Parathyroid adenoma (tissue), 2 donors: ENCODE measurements at regions not wholly inside any gene's neighbourhood (a gene's known extent, or its start where the extent isn't known, plus 50 kb on each side); places are given as distances from the start of the nearest gene placed in this dataset.

ENCODE experiments used
- H2AFZ ChIP-seq: fragments of 300-600 bp; sonication (generic); one replicate; pipeline ENCODE4 v1.7.0; 2017; ENCODE audit warnings: antibody characterized with exemption, mild to moderate bottlenecking
- H3K27ac ChIP-seq: fragments of 300-600 bp; sonication (generic); one replicate; pipeline ENCODE4 v1.7.0; 2017
- H3K27me3 ChIP-seq: fragments of 300-600 bp; sonication (generic); one replicate; pipeline ENCODE4 v1.7.0; 2017; ENCODE audit warnings: low read length; ENCODE audit not compliant: control insufficient read depth, insufficient read depth
- H3K36me3 ChIP-seq: fragments of 300-600 bp; sonication (generic); one replicate; pipeline ENCODE4 v1.7.0; 2017; ENCODE audit warnings: low read length; ENCODE audit not compliant: control insufficient read depth, insufficient read depth
- H3K4me1 ChIP-seq: fragments of 300-600 bp; sonication (generic); one replicate; pipeline ENCODE4 v1.7.0; 2017; ENCODE audit warnings: control low read depth
- H3K4me2 ChIP-seq: fragments of 300-600 bp; sonication (generic); one replicate; pipeline ENCODE4 v1.7.0; 2017; ENCODE audit warnings: low read length
- H3K4me3 ChIP-seq: fragments of 300-600 bp; sonication (generic); one replicate; pipeline ENCODE4 v1.7.0; 2017; ENCODE audit warnings: low read depth, low read length
- H3K79me2 ChIP-seq: fragments of 300-600 bp; sonication (generic); one replicate; pipeline ENCODE4 v1.7.0; 2017; ENCODE audit warnings: control low read depth
- H3K9ac ChIP-seq: fragments of 300-600 bp; sonication (generic); one replicate; pipeline ENCODE4 v1.7.0; 2017; ENCODE audit warnings: mild to moderate bottlenecking
- H3K9me3 ChIP-seq: fragments of 300-600 bp; sonication (generic); one replicate; pipeline ENCODE4 v1.7.0; 2017; ENCODE audit warnings: low read length; ENCODE audit not compliant: control insufficient read depth
- TF ChIP-seq, protein P1 (sequence below): fragments of 300-600 bp; sonication (generic); IDR thresholded peaks from one replicate; pipeline ENCODE4 v1.7.0; 2017; ENCODE audit warnings: antibody characterized with exemption, mild to moderate bottlenecking
- donor health status: primary hyperparathyroidism.

DNA sequence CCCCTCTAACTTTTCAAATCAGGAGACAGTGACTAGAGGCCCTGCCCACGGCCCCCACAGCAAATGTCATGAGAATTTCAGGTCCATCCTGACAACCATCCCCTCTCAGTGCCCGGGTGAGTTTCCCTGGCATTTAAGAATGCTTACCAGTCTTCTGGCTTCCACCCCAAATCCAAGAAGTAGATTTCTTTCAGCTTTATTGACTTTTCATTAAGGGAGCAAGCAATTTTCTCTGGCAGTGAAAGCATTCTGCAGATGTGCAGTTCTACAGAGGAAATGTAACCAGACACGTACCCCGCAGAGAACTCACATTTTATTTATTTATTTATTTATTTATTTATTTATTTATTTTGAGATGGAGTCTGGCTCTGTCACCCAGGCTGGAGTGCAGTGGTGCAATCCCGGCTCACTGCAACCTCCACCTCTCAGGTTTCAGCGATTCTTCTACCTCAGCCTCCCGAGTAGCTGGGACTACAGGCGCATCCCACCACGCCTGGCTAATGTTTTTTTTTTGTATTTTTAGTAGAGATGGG is 120.9 kb upstream of the KCTD7 start:
- H3K9ac ChIP-seq = no peak overlapping the region
- H3K4me3 ChIP-seq = no peak overlapping the region
- H3K4me2 ChIP-seq = no peak overlapping the region
- H3K4me1 ChIP-seq = no peaks in the 10 kb centered on the region
- no peak overlapping the region for H3K27ac ChIP-seq
- H3K36me3 ChIP-seq = no peaks in the 10 kb centered on the region
- no peaks in the 10 kb centered on the region for H3K9me3 ChIP-seq
- no peaks in the 10 kb centered on the region for H3K79me2 ChIP-seq
- TF ChIP-seq, protein P1, sequence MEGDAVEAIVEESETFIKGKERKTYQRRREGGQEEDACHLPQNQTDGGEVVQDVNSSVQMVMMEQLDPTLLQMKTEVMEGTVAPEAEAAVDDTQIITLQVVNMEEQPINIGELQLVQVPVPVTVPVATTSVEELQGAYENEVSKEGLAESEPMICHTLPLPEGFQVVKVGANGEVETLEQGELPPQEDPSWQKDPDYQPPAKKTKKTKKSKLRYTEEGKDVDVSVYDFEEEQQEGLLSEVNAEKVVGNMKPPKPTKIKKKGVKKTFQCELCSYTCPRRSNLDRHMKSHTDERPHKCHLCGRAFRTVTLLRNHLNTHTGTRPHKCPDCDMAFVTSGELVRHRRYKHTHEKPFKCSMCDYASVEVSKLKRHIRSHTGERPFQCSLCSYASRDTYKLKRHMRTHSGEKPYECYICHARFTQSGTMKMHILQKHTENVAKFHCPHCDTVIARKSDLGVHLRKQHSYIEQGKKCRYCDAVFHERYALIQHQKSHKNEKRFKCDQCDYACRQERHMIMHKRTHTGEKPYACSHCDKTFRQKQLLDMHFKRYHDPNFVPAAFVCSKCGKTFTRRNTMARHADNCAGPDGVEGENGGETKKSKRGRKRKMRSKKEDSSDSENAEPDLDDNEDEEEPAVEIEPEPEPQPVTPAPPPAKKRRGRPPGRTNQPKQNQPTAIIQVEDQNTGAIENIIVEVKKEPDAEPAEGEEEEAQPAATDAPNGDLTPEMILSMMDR = no peak
- H3K27me3 ChIP-seq = no peaks in the 10 kb centered on the region
- no peak overlapping the region for H2AFZ ChIP-seq

DNA sequence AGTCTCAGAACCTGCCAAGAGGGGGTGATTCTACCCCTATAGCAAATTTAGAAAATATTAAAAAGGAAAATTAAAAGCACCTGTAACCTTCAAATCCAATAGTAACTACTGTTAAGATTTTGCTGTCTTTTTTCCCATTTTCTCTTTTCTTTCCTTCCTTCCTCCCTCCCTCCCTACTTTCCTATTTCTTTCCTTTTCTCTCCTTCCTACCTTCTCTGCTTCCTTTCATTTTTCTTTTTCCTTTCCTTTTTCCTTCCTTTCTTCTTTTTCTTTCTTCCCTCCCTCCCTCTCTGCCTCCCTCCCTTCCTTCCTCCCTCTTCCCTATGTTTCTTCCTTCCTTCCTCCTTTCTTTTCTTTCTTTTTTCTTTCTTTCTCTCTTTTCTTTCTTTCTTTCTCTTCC is 120.2 kb upstream of the KCTD7 start:
- Histone ChIP-seq H3K27ac (no peak overlapping the region), H2AFZ (no peak overlapping the region), H3K4me2 (no peak overlapping the region), H3K36me3 (no peaks in the 10 kb centered on the region), H3K4me1 (no peaks in the 10 kb centered on the region), H3K79me2 (no peaks in the 10 kb centered on the region), H3K9ac (no peak overlapping the region), H3K4me3 (no peak overlapping the region), H3K27me3 (no peaks in the 10 kb centered on the region), H3K9me3 (no peaks in the 10 kb centered on the region)
- TF ChIP-seq, protein P1 = no peak

- no peak overlapping the region for H3K4me3 ChIP-seq
- TF ChIP-seq, protein P1 = no peak
- no peaks in the 10 kb centered on the region for H3K36me3 ChIP-seq
- H3K27me3 ChIP-seq = no peaks in the 10 kb centered on the region
- H3K9ac ChIP-seq = no peak overlapping the region
- no peaks in the 10 kb centered on the region for H3K4me1 ChIP-seq
- H3K79me2 ChIP-seq = no peaks in the 10 kb centered on the region
- no peak overlapping the region for H3K4me2 ChIP-seq
- H2AFZ ChIP-seq = no peak overlapping the region
- H3K27ac ChIP-seq = no peak overlapping the region
- H3K9me3 ChIP-seq = no peaks in the 10 kb centered on the region
Observed at GRCh38 chr7:66514050-66514449, 114.6 kb upstream of the KCTD7 start.

DNA sequence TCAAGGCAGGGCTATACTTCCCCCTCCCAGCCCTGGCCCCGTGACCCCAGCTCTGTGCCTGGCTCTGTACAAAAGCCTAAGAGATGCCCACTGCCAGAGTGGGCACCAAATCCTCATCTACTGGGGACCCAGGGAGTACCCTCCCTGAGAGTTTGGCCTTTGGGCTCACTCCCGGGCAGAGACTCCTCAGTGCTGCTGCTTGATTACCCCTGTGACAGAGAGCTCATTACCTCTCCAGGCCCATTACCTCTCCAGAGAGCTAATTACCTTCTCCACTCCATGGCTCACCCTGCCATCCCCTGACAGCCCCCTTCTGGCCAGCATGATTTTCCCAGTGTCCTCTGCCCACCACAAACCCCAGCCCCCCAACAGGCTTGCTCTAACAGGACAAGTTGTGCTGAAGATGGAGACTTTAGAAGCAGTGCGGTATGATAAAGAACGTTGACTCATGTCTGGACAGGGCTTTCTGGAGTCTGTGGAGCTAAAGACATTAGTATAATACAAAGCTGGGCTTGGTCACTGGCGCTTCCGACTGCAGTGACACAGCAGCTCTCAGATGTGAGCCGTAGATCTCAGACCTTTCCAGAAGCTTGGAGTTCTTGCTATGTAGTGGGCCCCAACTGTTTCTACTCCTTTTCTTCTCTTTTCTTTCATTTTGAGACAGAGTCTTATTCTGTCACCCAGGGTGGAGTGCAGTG is 111.3 kb upstream of the KCTD7 start:
- Histone ChIP-seq H3K79me2 (no peaks in the 10 kb centered on the region), H3K9me3 (no peaks in the 10 kb centered on the region), H3K4me1 (no peaks in the 10 kb centered on the region), H3K9ac (no peak overlapping the region), H3K4me2 (no peak overlapping the region), H3K27me3 (no peaks in the 10 kb centered on the region), H3K4me3 (no peak overlapping the region), H3K36me3 (no peaks in the 10 kb centered on the region), H3K27ac (no peak overlapping the region), H2AFZ (no peak overlapping the region)
- TF ChIP-seq, protein P1 = no peak

DNA sequence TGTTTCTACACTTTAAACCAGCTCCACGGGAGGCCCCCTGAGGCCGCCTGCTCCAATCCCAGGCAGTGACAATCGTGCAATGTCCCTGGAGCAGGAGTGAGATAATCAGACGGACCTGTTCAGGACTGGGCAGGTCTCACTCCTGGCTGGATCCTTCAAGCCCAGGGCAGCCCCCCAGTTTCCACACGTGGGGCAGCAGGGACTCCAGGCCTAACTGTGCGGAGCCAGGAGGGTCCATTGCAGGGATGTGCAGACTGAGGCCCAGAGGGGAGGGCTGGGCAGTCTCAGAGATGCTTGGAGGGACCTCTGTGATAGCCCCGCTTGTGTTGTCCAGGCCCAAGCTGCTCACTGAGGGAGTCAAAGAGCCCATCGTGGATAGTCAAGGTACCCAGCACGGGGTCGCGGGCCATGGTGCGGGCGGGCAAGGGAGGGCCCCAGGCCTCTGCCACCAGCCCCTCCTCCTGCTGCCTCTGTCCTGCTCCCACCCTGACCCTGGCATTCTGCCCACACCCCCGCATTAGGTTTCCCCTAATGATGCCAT is 110.5 kb upstream of the KCTD7 start:
- no peaks in the 10 kb centered on the region for H3K27me3 ChIP-seq
- TF ChIP-seq, protein P1 = no peak
- no peaks in the 10 kb centered on the region for H3K79me2 ChIP-seq

More for the DNA sequence above, 110.5 kb upstream of the KCTD7 start:
- Histone ChIP-seq H3K4me1 (no peaks in the 10 kb centered on the region), H2AFZ (no peak overlapping the region), H3K4me2 (no peak overlapping the region), H3K9me3 (no peaks in the 10 kb centered on the region), H3K27ac (no peak overlapping the region), H3K4me3 (no peak overlapping the region), H3K36me3 (no peaks in the 10 kb centered on the region), H3K9ac (no peak overlapping the region)
